ENCODE measurements at regions not wholly inside any gene's neighbourhood (a gene's known extent, or its start where the extent isn't known, plus 50 kb on each side); places are given as distances from the start of the nearest gene placed in this dataset.
A peak's percentile ranks its signal among the peaks of the same experiment; 100 is the strongest.
"Not testable (repeated sequence)": the region's sequence is repeated elsewhere in the genome, so short reads cannot be mapped to it uniquely, and the experiment has no call there.

DNA sequence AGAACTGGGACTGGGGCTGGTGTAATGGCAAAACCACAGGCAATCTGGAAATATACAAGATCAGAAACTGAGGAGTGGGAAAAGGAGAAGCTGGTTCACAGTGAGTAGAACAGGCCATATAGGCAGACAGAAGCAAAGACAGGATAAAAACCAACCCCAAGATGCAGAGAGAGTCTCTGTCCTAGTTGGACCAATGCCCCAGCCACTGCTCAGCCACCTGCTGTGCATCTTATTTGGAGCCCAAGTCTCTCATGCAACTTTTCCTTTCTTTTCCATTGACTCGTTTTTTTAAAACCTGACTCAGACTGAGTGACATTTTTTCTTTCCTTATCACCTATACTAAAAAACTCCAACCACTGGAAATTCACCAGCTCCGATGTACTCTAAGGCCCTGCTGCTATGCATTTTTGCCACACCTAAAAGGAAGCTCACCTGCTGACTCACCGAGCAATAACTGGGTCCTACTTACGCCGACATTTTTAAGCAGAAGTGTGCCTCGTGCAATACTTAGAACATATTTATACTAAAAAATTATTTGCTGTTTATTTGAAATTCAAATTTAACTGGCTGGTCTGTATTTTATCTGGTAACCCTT lies 100.8 kb upstream of the XYLT1 start:
- DNase-seq, result no peak

DNA sequence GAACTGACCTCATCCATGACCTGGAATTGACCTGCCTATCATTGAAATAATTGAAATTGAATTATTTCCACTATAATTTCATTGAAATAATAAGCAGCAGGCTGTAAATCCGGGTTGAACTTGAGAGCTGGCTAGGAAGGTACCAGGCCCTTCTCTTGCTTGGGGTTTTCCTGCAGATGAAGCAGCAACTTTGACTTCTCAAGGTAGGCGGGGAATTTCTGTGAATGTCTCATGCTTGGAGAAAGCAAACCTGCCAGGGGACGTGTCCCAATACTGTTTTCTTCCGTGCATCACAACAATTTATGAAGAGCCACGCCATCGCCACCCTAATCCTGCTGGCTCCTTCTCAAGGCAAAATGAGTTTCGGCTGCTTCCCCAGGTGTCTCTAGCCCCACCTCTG lies 97.5 kb upstream of the XYLT1 start:
- no peak for DNase-seq

DNA sequence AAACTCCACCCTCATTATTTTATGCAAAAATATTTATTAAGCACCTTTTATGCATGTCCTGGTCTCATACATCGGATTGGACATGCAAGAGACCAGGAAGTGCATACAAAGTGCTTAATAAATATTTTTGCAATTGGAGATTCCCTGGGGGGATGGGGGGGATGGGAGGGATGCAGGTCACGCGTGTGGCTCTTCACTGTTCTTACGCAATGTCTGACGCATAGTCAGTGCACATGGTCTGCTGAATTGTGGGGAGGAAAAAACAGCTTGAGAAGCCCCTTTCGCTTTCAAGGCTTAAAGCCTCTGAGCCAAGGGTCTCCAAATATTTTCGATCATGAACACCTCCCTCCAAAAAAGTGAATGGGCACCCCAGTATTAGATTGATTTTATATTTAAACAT lies 96.7 kb upstream of the XYLT1 start:
- no peak for DNase-seq

DNA sequence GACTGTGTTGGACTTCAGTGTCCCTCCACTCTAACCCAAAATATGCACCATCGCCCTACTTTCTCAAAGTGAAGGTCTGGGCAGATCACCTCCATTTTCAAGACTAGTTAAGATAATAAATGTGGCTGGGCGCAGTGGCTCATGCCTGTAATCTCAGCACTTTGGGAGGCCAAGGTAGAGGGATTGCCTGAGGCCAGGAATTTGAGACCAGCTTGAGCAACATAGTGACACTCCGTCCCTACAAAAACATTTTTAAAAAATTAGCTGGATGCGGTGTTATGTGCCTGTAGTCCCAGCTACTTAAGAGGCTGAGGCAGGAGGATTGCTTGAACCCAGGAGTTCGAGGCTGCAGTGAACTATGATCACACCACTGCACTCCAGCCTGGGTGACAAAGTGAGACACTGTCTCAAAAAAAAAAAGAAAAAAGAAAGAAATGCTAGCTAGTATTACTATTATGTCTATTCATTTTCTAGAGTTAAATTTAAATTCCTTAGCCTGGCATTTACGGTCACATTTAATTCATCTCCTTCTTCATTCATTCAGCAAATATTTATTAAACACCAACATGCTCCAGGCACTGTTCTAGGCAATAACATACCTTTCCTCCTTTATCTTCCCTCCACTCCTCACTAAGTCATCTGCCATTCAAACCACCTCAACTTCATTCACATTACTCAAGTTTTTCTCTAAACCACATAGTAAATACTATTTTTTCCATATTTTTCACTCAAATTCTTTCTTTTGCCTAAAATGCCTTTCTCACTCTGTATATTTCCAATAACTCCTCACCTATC lies 96.1 kb upstream of the XYLT1 start:
- DNase-seq, result no peak

DNA sequence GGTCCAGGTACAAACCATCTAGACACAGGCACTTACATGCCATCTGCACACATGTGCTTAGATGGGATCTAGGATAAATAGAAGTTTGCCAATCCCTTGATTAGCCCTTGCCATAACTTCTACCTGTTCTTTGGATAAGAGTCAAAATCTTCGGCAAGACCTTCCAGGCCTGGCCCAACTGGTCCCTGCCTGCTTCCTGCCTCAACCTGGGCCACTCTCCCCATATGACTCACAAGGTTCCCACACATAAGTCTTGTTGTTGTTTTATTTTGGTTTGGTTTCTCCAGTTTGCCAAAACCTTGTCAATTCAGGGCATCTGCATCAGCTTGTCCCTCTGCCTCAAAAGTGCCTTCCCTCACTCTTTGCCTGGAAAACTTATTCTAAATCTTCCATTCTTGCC lies 95.3 kb upstream of the XYLT1 start:
- no peak for DNase-seq

DNA sequence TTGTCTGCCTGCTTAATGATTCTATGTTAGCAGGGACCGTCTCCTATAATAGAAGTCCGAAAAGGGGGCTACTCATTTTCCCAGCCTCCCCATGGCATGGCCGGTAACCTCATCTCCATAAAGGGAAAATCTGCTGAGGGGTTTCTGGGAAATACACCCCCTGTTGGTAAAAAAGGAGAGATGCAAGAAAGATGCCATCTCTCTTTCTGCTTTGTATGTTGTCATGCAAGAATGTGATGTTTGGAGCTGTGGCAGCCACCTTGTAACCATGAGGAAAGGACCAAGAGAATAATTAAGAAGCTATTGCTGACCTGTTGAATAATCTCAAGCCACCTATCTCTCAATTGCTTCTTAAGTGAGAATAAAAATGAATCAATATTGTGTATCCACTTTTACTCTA lies 94.8 kb upstream of the XYLT1 start:
- no peak for DNase-seq

DNA sequence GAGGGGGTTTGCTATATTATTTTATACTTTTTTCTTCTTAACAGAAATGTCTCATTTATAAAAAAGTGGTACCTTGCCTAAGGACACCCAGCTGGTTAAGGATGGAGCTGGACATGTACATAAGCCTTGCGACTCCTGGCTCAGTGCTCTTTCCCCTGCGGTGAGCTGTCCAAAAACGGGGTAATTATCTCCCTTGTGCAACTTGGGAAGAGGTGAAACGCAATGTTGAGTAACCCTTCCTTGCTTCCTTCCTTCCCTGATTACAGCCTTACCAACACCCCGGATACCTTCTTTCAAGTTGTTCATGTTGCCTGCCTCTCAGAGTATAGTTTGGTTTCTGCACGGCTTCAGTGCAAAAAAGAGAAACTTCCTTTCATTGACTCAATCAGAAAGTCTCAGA lies 94.1 kb upstream of the XYLT1 start:
- no peak for DNase-seq

DNA sequence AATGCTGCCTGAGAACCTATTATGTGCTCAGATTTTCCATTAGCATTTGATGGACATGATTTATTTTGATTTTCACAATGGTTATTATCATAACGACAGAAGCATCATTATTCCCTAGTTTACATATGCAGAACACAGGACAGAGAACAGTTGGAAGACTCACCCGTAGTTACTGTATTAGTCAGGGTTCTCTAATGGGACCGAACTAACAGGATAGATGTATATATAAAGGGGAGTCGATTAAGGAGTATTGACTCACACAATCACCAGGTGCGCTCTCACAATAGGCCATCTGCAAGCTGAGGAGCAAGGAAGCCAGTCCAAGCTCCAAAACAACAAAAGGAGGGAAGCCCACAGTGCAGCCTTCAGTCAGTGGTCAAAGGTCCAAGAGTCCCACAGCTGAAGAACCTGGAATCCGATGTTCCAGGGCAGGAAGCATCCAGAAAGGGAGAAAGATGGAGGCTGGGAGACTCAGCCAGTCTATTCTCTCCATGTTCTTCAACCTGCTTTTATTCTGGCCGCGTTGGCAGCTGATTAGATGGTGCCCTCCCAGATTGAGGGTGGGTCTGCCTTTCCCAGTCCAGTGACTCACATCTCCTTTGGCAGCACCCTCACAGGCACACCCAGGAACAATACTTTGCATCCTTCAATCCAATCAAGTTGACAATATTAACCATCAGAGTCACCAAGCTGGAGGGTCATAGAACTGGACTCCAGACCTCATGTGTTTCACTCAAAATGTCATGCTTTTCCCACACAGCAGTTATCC lies 92.7 kb upstream of the XYLT1 start:
- DNase-seq, result no peak

DNA sequence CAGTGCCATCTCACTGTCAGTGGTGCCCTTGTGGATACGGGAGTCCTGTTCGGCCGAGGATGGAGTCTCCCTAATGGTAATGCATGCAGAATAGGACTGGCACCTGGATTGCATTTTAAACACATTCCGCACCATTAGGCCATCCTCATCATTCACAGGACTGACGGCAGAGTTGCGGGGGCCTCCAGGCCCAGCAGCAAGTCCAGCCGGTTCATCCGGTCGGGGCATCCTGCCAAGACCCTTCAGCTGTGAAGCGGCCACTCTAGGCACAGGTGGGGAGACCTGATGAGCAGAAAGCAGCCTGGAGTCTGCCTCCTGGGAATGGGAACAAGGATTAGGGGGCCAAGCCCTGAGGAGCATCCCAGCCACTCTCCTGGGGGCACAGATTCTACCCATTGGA lies 90.3 kb upstream of the XYLT1 start:
- DNase-seq, result no peak

DNA sequence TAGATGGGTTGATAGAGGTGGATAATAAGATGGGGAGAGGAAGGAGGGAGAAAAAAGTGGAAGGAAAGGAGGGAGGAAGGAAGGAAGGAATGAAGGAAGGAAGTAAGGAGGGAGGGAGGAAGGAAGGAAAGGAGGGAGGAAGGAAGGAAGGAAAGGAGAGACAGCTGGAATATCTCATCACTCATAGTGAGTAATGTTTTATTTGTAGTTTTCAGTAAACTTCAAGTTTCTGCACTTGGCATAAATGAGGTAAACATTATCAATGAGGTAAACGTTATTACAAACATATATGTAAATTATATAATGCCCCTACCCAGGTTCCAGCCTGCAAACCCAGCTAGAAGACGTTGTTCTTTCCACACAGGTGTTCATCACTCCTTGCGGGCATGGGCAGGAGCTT lies 89.8 kb upstream of the XYLT1 start:
- DNase-seq, result no peak

DNA sequence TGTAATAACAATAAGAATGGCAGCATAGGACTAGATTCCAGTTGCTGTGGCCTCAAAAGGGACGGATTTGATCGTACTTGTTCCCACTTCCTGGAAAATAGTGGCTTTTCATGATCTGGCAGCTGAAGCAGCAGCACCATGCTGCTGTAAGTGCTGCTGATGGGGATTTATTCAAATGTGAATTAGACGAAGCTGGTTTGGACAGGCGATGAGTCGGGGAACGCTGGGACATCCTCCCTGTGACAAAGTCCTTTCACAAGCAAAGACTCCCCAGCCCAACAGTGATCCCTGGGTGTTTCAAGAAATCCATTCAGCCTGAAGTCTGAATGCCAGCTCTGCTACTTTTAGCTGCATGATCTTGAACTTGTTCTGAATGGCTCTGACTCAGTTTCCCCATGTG lies 88.6 kb upstream of the XYLT1 start:
- no peak for DNase-seq

DNA sequence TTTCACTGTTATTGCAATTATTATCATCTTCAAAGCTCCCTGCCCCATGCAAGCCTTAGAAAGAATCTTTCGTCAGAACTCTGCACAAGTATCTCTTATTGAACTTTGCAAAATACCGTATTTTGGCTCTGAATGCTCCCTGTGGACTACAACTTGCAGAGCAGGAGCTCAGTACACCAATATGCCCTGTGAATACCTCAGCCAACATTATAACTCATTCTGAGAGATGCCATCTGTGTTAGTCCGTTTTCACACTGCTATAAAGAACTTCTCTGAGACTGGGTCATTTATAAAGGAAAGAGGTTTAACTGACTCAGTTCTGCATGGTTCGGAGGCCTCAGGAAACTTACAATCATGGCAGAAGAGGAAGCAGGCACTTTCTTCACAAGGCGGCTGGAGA lies 87.2 kb upstream of the XYLT1 start:
- DNase-seq, result no peak

DNA sequence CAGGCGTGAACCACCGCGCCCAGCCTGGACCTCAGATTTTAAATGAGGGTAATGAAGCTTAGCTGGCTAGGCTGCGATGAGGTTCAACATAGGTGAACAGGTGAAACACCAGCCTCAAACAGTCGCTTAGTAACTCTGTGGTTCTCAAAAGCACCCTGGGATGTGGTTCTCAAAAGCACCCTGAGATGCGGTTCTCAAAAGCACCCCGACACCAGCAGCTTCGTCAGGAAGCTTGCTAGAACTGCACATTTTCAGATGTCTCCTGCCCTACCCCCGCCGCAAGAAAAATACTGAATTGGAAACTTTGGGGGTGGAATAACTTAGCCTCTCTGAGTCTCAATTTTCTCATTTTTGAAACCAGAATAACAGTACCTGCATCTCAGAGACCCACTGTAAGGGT lies 86.7 kb upstream of the XYLT1 start:
- DNase-seq, result no peak

DNA sequence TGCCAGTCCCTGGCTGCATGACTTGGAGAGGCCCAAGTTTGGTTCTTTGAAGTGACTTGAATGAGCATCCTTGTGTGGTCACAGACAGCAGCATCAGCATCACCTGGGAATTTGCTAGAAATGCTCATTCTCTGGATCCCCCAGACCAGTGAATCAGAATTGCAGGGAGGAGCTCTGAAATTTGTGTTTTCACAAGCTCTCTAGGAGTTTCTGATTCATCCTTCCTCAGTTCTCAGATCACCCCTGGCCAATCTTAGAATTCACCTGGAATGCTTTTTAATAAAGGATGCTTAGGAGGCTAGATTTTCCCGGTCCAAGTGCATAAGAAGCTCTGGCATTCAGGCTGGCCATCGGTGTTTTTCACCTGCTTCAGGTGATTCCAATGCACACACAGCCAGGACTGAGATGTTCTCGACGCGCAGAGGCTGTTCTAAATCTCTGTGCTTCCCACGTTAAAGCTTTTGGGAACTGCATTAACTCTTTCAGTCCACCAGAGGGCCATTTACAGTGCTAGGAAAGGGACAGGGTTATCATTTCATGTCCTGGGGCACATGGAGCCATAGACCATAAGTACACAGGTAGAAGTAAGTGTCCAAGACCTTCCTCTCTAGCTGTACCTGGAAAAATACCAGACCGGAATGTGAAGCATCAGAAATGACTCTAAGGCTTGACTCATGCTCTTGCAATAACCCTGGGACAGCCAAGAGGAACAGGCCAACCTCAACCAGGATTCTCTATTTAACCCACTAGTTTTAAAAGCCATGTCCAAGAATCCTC lies 85.7 kb upstream of the XYLT1 start:
- DNase-seq, result no peak

DNA sequence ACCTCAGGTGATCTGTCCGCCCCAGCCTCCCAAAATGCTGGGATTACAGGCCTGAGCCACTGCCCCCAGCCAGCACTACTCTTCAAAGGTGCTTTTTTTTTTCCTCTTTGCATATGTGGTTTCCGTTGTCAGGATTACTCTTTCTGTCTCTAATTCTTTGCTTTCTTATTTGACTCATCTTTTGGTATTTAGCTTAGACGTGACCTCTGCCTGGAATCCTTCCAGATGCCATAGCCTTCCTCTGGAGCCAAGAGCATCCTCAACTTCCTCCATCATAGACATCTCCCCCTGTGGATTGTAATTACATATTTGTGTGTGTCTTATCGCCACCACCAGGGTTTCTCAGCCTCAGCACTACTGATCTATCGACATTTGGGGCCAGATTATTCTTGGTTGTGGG lies 84.4 kb upstream of the XYLT1 start:
- no peak for DNase-seq

DNA sequence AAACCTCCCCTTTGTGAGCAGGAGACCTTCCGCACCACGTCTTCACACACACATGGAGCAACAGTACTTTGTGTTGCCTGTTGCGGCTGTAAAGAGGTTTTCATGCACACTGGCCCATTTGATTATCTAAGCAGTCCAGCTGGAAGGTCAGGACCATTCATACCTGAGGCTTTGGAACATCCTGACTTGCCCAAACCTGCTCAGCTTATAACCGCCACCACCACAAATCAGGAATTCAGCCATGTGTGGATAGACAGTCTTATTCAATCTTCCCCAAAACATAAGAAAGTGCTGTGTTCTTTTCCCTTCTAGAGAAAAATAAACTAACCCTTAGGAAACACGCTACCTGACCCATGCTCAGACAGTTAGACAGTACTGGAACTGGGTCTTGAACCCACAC lies 81.6 kb upstream of the XYLT1 start:
- no peak for DNase-seq

DNA sequence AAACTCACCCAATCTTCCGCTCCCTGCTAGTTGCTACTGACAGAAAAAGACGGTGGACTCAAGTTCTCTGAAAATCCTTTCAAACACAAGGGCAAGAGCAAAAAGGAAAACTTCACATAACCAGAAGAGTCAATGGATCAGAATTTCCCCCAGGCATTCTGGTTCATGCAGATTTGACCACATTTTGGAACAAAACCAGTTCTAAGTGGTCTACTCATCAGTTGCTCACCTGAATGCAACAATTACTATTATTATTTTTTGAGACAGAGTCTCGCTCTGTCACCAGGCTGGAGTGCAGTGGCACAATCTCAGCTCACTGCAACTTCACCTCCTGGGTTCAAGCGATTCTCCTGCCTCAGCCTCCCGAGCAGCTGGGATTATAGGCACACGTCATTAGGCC lies 80.9 kb upstream of the XYLT1 start:
- not testable (repeated sequence) for DNase-seq

DNA sequence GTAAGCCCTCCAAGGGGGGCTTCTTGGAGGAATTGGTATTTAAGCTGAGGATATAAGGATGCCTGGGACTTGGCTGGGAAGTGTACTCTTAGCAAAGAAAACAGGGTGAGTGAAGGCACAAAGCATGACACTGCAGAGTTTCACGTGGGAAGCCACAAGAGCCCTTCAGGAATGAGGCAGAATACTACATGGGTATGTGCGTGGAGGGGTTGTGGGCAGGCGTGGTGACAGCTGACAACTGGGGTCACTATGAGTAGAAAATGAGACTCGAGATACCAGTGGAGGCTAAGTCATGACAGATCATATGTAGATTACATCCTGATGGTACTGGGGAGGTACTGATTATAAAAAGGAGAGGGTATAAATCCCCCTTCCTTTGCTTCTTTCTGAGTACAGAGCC lies 78.1 kb upstream of the XYLT1 start:
- no peak for DNase-seq

DNA sequence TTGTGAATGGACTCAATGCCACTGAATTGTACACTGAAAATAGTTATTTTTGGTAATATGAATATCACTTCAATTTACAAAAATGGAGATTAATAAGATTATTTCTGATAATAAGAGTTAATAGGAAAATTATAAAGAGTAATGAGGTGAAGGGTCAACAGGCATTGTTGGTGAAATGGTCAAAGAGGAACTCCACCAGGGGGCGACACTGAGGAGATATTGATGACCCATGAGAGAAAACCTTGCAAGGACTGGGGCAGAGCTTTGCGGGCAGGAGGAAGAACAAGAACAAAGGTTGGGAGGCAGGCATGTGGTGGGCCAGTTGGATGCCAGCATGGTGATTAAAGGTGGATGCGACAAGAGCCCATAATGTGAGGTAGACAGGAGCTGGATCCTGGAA lies 74.0 kb upstream of the XYLT1 start:
- DNase-seq, result peak; percentile 4

DNA sequence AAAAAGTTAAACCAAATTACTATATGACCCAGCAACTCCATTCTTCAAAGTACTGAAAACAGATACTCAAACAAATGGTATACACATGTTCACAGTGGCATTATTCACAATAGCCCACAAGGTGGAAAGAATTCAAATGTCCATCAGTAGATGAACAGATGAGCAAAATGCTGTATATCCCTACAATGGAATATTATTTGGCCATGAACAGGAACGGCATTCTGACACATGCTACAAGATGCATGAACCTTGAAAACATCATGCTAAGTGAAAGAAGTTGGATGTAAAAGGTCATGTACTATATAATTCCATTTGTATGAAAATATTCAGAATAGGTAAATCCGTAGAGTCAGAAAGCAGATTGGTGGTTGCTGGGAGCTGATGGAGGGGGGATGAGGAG lies 73.5 kb upstream of the XYLT1 start:
- DNase-seq, result no peak

DNA sequence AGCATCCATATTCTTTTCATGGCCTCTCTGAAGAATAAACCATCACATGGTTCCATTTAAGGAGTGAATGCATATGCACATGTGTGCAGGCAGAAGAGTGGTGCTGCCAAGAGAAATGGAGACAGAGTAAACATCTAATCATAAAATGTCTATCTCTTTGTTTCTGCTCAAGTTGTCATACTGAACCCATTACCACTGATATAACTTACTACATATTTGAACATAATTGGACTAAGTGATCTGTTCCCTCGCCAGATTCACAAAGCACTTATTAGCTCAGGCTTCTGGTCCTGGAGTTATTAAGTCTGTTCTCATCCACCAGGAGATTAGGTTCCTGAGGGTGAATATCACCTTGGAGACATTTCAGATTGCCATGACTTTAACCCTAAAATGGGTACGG lies 72.3 kb upstream of the XYLT1 start:
- DNase-seq, result no peak

DNA sequence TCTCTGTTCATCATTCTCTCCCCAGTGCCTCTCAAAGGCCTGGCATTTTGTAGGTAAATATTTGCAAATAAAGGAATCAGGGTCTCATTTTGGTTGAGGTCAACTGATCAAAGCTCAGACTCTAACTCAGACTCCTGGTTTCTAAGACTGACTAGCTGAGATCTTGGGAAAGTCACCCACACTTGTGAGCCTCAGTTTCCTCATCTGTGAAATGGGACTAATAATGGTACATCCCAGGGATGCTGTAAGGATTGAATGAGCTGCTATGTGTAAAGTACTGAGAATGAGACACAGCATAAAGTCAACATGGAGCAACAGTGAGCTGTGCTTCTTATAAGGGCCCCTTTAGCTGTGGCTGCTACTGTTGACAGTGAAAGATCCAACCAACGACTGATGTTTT lies 70.6 kb upstream of the XYLT1 start:
- no peak for DNase-seq

DNA sequence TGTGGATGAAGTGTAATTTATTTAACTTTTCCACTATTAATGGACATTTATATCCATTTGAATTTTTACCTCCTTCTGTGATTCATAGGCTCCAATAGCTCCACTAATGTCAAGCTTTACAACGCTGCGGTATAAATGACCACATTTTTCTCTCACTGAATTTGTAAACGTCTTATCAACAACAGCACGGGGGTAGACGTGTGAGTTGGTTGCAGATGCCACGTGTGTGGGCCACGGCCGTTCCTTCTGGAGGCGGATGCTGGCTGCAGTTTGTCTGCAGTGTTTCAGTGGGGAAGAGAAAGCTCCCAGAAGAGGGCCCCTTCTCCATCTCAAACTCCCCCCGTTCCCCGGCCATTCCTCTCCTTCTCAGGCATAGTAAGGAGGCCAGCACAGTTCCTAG lies 68.2 kb upstream of the XYLT1 start:
- no peak for DNase-seq

All from activated gamma-delta T cell treated with Interleukin-2 at 50 U/mL for 16 hours (primary cell).